HG03196 (cell line): ENCODE measurements at regions not wholly inside any gene's neighbourhood (a gene's known extent, or its start where the extent isn't known, plus 50 kb on each side); places are given as distances from the start of the nearest gene placed in this dataset.

Experiments used
- ATAC-seq: cut with Tn5 transposase; IDR thresholded peaks from one replicate; pipeline ENCODE4 v1.9.1; 2021; ENCODE audit not compliant: unreplicated experiment

GRCh38 chr4:24713604-24714003 is 81.8 kb upstream of the SOD3 start:
- ATAC-seq, result no peak

GRCh38 chr4:24719615-24720014 is 75.8 kb upstream of the SOD3 start:
- ATAC-seq, result no peak

- no peak for ATAC-seq
These were observed 74.9 kb upstream of the SOD3 start for GRCh38 chr4:24720436-24720835.

GRCh38 chr4:24720979-24721378 is 74.4 kb upstream of the SOD3 start:
- no peak for ATAC-seq

GRCh38 chr4:24722026-24722568 is 73.3 kb upstream of the SOD3 start:
- ATAC-seq, result no peak

GRCh38 chr4:24727390-24728224 is 67.8 kb upstream of the SOD3 start:
- ATAC-seq, result no peak

- ATAC-seq, result no peak
These were observed 66.1 kb upstream of the SOD3 start for GRCh38 chr4:24729119-24729730.

- no peak for ATAC-seq
These were observed 64.9 kb upstream of the SOD3 start for GRCh38 chr4:24730256-24731001.

GRCh38 chr4:24731448-24731847 is 63.9 kb upstream of the SOD3 start:
- ATAC-seq, result no peak

GRCh38 chr4:24734511-24734910 is 60.9 kb upstream of the SOD3 start:
- no peak for ATAC-seq

GRCh38 chr4:24736066-24736465 is 59.3 kb upstream of the SOD3 start:
- ATAC-seq, result no peak

- no peak for ATAC-seq
These were observed 53.5 kb upstream of the SOD3 start for GRCh38 chr4:24741910-24742309.

GRCh38 chr4:24742335-24742734 is 53.0 kb upstream of the SOD3 start:
- ATAC-seq, result no peak

- ATAC-seq, result no peak
These were observed 52.6 kb upstream of the SOD3 start for GRCh38 chr4:24742773-24743172.

GRCh38 chr4:24743206-24743605 is 52.2 kb upstream of the SOD3 start:
- no peak for ATAC-seq

GRCh38 chr4:24743927-24744326 is 51.4 kb upstream of the SOD3 start:
- no peak for ATAC-seq

GRCh38 chr4:24745172-24745895 is 50.0 kb upstream of the SOD3 start:
- no peak for ATAC-seq
